ENCODE measurements at regions not wholly inside any gene's neighbourhood (a gene's known extent, or its start where the extent isn't known, plus 50 kb on each side); places are given as distances from the start of the nearest gene placed in this dataset.

GRCh38 chr1:228902781-228903433 lies 167.6 kb downstream of the RHOU start:
- DNase-seq (peak; percentile 75), ATAC-seq (peak; percentile 88)
- intact Hi-C loops (cut with micrococcal nuclease), result no loop called here

DNA sequence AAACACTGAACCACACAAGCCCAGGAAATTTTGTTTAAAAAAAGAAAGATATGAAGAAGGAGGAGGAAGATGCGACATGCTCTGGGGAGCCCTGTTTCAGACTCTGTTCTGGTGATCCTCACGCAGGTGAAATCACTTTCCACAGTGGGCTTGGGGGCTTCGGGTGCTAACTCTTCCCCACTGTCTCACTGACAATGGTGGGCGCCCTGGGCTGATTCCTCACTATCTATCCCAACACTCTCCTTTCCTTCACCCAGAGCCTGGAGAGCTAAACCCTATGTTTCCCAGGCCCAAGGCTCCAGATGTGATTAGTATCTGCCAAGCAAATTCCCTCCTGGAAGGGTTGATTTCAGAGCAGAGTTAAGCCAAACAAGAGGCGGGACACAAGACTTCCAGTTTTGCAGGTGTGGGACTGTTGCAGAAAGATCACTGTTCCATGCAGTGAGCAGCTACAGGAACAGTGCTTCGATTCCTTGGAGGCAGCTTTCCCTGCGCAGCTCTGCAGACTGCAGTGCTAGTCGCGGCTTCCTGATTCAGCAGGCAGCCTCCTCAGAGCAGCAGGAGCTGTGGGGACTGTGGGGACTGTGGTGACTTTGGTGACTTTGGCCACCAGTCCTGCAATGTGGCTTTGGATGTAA lies 168.3 kb downstream of the RHOU start:
- intact Hi-C loops (cut with micrococcal nuclease), result no loop called here
- no peak for DNase-seq
- ATAC-seq, result peak; percentile 49

- no peak for DNase-seq
- no peak for ATAC-seq
- intact Hi-C loops (cut with micrococcal nuclease), result no loop called here
These were observed 168.9 kb downstream of the RHOU start for GRCh38 chr1:228904222-228904621.

DNA sequence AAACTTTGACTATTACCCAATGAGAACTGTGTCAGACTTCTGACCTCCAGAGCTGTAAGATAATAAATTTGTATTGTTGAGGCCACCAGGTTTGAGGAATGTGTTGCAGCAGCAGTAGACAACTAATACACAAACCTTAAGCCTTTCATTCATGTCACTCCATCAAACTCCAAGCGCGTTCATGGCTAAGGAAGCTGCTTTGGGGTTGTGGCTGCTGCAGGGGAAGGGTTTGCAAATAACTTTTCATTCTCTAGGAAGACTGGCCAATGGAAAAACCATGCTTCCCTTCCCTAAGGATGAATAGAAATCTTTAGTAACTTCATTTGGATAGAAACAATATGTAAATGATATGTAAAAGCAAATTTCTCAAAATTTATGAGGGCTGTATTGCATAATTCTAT lies 170.4 kb downstream of the RHOU start:
- no peak for DNase-seq
- intact Hi-C loops (cut with micrococcal nuclease), result no loop called here
- no peak for ATAC-seq

DNA sequence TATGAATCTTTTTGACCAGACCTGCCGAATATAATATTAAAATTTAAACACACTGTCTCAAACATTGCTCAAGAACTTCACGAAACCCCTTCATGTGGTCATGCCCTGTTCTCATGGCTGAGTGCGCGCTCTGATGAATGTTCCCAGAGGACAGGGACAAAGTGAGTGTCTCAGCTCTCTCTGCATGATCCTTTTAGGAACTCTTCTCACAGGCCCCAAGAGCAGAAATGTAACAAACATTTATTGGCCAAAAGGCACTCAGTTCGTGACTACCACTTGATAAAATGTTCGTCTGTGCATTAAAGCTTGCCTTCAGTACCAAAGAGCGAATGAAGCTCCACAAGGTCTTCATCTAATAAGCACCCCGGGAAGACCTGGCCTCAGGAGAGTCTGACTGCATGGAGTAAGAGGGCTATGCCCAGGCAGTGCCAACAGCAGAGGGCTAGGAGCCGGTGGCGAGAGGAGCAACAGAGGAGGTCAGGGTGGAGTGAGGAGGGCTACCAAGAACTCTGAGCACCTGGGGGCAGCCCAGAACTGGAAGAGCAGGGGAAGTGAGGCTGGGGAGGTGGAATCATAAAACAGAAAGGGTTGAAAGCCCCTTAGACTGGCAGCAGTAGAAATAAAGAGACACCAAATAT lies 171.1 kb downstream of the RHOU start:
- ATAC-seq (no peak), DNase-seq (no peak)
- intact Hi-C loops (cut with micrococcal nuclease), result no loop called here

- intact Hi-C loops (cut with micrococcal nuclease), result no loop called here
- DNase-seq (no peak), ATAC-seq (no peak)
These were observed 176.2 kb downstream of the RHOU start for GRCh38 chr1:228911225-228912210.

GRCh38 chr1:228913626-228914414 lies 178.5 kb downstream of the RHOU start:
- no peak for ATAC-seq
- intact Hi-C loops (cut with micrococcal nuclease), result no loop called here
- DNase-seq, result no peak

DNA sequence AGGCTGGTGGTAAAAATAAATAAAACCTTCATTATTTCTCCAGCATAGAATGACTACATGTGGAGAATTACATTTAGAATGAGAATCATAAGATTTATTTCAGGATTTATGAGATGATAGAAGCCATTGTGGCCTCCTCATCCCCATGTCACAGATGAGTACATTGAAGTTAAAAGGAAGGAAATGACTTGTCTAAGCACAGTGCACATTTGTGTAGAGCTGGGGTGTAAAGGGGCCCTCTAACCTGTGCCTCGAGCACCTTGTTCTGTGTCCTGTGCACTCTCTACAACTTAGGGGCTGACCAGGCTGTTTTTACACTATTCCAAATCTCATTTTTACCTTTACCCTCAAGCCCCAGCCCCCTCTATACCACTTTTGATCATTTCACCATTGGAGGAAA lies 179.4 kb downstream of the RHOU start:
- DNase-seq (no peak), ATAC-seq (no peak)
- intact Hi-C loops (cut with micrococcal nuclease), result no loop called here

DNA sequence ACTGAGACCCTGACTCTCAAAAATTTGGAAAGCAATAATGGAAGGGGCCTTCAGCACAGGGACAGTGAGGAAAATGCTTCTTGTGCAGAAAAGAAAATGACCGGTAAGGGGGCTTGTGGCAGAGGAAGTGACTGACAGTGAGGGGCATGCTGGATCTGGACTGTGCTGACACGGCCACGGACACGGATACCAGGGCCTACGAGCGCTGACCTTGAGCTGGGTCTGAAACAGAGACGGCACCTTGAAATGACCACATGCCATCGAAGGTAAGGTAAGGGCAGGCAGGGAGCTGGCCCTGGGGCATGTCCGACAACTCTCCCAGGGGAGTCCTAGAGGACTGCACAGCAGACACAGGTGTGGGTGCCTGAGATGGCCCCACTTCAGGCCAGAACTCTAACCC lies 182.1 kb downstream of the RHOU start:
- DNase-seq (no peak), ATAC-seq (no peak)
- intact Hi-C loops (cut with micrococcal nuclease), result no loop called here

- no peak for ATAC-seq
- DNase-seq, result no peak
- intact Hi-C loops (cut with micrococcal nuclease), result no loop called here
These were observed 182.5 kb downstream of the RHOU start for GRCh38 chr1:228917755-228918154.

DNA sequence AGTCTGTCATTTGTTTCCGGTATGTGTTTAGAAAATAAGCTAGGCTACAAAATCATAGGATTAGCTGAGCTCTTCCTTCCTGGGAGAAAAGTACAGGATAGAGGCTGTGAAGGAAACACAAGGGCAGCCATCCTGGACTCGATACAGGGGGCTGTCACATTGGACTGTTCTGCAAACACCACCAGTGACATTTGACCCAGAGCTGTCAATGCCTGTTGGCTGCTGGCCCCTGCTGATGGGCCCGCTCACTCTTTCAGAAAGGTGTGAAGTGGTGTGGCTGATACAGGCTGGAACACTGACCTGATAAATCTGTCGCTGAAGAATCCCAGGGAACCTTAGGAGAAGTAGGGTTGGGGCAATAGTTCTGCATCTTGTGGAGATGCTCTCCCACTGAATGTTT lies 183.1 kb downstream of the RHOU start:
- DNase-seq (peak; percentile 51), ATAC-seq (peak; percentile 89)

GRCh38 chr1:228919914-228920313 lies 184.6 kb downstream of the RHOU start:
- intact Hi-C loops (cut with micrococcal nuclease), result no loop called here
- DNase-seq, result no peak
- no peak for ATAC-seq

More for the DNA sequence above, 183.1 kb downstream of the RHOU start:
- intact Hi-C loops (cut with micrococcal nuclease), result no loop called here

DNA sequence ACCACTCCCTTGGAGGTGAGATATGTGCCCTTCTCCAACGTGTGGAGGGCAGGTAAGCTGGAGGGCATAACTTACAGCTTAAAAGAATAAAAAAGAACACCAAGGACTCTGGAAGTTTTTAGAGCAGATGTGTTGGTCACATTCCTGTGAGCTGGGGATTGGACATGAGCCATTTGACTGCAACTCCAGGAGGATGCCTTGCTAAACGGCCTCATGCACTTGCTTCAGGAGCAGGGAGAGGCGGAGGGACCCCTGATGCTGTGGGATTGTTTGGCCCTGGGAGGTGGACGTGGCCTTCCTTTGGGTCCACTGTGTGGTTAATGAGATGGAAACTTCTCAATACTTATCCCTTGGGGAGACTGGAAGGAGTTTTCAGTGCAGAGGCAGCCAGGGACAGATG lies 185.6 kb downstream of the RHOU start:
- ATAC-seq, result peak; percentile 14
- DNase-seq, result no peak
- intact Hi-C loops (cut with micrococcal nuclease), result no loop called here

GRCh38 chr1:228921481-228921880 lies 186.2 kb downstream of the RHOU start:
- ATAC-seq, result no peak
- no peak for DNase-seq
- intact Hi-C loops (cut with micrococcal nuclease), result no loop called here

GRCh38 chr1:228922722-228923376 lies 187.6 kb downstream of the RHOU start:
- DNase-seq (no peak), ATAC-seq (no peak)
- intact Hi-C loops (cut with micrococcal nuclease), result no loop called here

GRCh38 chr1:228923973-228924686 lies 188.9 kb downstream of the RHOU start:
- no peak for DNase-seq
- ATAC-seq, result no peak
- intact Hi-C loops (cut with micrococcal nuclease), result no loop called here

GRCh38 chr1:228925691-228926090 lies 190.4 kb downstream of the RHOU start:
- no peak for DNase-seq
- ATAC-seq, result no peak
- intact Hi-C loops (cut with micrococcal nuclease), result no loop called here

DNA sequence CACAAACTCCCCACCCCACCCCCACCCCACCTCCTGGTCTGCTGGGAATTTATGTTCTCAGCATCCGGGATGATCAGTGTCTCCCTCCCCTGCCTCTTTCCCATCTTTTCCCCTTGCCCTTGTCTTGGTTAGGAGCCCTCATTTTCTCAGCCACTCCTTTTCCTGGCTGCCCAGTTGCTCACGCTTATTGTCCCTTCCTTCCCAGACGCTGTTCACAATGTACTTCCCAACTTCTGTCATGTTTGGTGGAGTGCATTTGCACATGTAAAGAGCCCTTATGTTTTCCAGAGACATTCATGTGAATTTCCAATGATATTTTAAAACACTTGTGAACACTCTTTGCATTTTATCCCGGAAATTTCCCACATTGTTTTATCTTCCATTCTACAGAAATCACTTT lies 192.1 kb downstream of the RHOU start:
- ATAC-seq, result no peak
- intact Hi-C loops (cut with micrococcal nuclease), result no loop called here
- no peak for DNase-seq
